Neural progenitor cell (in vitro differentiated cells): ENCODE measurements at regions not wholly inside any gene's neighbourhood (a gene's known extent, or its start where the extent isn't known, plus 50 kb on each side); places are given as distances from the start of the nearest gene placed in this dataset.

ENCODE experiments used
- EZH2phosphoT487 ChIP-seq: fragments of 200-600 bp; sonication (generic); IDR thresholded peaks from 2 replicates; pipeline ENCODE4 v1.6.1; 2017; ENCODE audit warnings: antibody characterized with exemption
- TF ChIP-seq, protein P1 (sequence below): fragments of 200-600 bp; sonication (generic); IDR thresholded peaks from 2 replicates; pipeline ENCODE4 v1.5.1; 2017; ENCODE audit warnings: antibody characterized with exemption, mild to moderate bottlenecking

DNA sequence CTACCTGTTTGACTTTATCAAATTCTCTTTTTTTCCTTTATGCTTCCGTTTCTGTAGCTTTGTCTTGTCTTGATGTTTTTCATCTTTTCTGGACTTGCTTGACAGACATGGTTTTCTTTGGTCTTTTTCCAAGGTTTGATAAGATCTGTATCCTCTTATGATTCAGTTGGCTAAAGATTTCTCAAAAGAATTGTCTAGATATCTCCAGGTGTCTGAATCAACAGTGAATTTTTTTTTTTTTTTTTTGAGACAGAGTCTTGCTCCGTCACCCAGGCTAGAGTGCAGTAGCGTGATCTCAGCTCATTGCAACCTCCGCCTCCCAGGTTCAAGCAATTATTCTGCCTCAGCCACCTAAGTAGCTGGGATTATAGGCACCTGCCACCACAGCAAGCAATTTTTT lies 357.8 kb upstream of the USP9Y start:
- TF ChIP-seq, protein P1, sequence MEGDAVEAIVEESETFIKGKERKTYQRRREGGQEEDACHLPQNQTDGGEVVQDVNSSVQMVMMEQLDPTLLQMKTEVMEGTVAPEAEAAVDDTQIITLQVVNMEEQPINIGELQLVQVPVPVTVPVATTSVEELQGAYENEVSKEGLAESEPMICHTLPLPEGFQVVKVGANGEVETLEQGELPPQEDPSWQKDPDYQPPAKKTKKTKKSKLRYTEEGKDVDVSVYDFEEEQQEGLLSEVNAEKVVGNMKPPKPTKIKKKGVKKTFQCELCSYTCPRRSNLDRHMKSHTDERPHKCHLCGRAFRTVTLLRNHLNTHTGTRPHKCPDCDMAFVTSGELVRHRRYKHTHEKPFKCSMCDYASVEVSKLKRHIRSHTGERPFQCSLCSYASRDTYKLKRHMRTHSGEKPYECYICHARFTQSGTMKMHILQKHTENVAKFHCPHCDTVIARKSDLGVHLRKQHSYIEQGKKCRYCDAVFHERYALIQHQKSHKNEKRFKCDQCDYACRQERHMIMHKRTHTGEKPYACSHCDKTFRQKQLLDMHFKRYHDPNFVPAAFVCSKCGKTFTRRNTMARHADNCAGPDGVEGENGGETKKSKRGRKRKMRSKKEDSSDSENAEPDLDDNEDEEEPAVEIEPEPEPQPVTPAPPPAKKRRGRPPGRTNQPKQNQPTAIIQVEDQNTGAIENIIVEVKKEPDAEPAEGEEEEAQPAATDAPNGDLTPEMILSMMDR: no peak
- no peak for TF ChIP-seq EZH2phosphoT487
